ENCODE measurements at regions not wholly inside any gene's neighbourhood (a gene's known extent, or its start where the extent isn't known, plus 50 kb on each side); places are given as distances from the start of the nearest gene placed in this dataset.
"Not testable (repeated sequence)": the region's sequence is repeated elsewhere in the genome, so short reads cannot be mapped to it uniquely, and the experiment has no call there.

DNA sequence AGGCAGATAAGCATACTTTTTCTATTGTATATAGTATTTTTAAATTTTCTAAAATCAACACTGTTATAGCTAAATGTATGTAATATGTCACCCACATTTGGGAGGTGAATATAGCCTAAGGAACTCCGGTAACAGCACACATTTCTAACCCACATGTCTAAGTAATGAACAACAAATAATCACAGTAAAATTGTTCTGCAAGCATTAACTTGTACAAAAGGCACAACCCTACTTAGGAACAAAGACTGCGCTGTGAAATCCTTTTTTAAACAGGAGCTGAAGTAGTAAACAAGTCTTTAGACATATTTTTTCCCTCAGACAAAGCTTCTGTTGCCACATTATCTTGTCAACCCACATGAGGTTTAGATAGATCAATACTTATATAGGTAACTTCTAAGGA, 872.4 kb upstream of the SLC35B3 start:
- DNase-seq (ENCODE audit: low read depth), result no peak

DNA sequence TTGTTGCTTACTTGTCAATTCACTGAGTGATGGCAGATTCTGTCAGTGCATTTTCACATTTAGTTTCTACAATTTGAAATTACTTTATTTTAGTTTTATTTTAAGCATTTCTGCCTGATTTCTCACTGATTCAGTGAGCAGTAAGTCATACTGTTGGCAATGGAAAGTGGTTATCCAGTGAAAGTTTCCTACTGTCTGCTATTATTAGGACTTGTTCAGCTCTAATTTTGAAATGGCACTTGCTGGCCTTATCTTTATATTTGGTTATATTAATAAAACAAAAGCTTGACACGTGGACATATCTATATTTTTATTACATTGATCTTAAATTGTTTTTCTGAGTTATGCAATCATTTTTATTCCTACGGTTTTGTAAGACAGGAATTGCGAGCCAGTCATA, 871.8 kb upstream of the SLC35B3 start:
- no peak for DNase-seq (ENCODE audit: low read depth)

DNA sequence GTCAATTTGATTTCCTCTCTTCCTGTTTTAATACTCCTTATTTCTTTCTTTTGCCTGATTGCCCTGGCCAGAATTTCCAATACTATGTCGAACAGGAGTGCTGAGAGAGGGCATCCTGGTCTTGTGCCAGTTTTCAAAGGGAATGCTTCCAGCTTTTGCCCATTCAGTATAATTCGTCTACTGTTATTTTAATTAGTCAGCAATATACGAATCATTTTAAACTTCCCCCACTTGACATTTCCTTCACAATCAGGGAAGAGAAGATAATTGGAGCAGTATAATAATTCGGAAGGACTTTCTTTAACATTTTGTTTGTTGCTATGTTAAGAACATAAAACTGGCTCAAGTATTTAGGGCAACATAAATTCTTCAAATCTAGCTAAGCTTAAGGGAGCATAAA, 860.3 kb upstream of the SLC35B3 start:
- DNase-seq (ENCODE audit: low read depth), result no peak

DNA sequence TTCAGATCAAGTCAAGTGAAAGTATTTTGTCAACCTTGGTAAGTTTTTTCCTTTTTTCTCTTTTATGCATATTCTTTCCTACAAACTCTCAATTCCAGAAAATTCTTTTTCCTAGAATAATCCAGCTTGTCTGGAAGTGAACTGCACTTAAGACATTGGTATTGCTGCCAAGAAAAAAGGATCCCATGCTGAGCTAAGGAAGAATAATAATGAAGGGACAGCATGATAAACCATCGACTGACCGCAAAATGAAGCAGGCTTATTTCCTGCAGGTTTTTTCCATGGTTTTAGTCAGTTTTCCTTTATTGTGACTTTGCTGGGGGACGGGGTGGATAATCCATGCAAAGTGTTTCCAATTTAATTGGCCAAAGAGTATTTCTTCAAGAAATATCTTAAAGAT, 857.6 kb upstream of the SLC35B3 start:
- no peak for DNase-seq (ENCODE audit: low read depth)

DNA sequence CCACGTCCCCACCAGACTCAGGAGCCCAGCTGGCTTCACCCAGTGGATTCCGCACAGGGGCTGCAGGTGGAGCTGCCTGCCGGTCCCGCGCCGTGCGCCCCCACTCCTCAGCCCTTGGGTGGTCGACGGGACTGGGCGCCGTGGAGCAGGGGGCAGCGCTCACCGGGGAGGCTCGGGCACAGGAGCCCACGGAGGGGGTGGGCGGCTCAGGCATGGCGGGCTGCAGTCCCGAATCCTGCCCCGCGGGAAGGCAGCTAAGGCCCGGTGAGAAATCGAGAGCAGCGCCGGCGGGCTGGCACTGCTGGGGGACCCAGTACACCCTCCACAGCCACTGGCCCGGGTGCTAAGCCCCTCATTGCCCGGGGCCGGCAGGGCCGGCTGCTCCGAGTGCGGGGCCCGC, 855.0 kb upstream of the SLC35B3 start:
- DNase-seq (ENCODE audit: low read depth), result not testable (repeated sequence)

DNA sequence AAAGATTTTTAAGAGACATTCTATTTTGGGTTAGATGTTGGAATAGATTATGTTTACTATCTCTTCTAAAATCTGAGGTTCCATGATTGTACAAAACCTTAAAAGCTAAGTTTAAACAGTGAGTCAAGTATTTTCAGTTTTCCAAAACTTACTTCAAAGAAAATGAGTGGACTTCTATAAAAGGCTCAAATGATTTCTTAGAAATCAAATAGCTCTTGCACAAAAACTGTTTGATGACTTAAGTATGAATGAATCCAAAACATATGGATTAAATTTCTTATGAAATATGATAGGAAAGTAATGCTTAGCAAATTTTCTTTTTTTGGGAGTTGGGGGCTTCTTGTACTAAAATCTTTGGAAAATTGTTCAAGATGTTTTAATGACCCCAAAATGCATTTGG, 837.3 kb upstream of the SLC35B3 start:
- no peak for DNase-seq (ENCODE audit: low read depth)

DNA sequence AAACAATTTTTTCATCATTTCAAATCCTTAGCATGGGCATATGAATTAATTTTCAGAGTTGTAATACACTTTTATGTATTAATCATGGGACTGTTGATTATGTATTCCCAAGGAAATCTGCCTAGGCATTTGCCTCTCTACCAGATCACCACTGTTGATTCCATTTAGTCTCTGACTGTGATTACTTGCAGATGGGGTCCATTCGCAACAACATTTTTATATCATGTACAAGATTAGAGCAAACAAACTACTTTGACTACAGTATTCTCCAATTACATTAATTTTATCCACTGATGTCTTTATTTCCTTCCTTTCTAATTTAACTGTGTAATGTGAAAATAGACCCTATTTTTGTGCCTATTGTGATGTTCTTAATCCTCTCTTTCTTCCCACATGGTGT, 831.4 kb upstream of the SLC35B3 start:
- no peak for DNase-seq (ENCODE audit: low read depth)

DNA sequence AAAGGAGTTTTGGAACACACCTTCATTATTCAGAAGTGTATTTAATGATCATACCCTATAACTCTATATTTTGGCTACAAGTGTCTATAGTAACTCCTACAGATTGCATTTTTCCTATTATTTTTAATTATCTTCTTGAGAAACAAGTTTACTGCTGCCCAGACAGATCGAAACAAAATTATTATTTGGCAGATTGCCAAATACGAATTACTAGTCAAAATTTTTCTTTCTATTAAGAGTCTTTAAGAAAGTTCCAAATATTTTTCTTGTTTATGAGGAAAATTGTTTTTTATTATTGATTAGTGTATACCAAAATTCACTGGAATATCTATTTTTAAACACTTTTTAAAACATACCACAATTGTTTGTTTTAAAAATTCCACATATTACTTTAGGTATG, 821.9 kb upstream of the SLC35B3 start:
- no peak for DNase-seq (ENCODE audit: low read depth)

DNA sequence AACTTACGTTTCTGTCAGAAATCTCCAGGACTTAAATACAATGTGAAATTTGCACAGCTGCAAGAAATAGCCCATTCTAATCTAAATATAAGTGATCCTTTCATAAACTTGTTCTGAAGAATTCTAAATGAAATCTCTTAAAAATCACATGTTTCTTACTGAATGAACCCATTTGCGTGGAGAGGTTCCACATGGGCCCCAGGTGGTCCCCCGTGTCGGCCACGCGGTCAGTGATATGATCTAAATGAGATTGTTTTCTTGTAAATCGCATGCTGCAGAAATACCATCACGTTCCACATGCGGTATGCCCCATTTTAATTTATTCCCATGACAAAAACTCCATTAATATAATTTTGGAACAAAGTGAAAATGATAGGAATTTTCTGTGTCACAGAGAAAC, 818.9 kb upstream of the SLC35B3 start:
- DNase-seq (ENCODE audit: low read depth), result no peak

DNA sequence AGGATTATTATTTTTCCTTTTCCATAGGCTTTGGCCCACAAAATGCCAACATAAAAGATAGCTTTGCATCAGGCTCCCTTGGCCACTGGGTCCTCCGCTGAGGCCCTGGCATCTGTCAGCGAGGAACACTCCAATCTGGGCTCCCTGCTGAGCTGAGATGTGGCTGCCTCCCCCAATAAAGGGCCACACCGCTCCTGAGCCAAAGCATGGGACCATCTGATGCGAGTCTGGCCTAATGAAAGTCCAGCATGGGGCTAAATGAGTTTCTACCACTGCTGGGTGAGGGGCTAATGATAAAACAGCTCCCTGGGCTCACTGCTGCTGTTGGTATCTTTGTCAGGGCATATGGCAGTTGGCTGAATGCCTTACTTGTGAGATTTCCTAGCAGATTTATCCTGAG, 817.5 kb upstream of the SLC35B3 start:
- DNase-seq (ENCODE audit: low read depth), result no peak

DNA sequence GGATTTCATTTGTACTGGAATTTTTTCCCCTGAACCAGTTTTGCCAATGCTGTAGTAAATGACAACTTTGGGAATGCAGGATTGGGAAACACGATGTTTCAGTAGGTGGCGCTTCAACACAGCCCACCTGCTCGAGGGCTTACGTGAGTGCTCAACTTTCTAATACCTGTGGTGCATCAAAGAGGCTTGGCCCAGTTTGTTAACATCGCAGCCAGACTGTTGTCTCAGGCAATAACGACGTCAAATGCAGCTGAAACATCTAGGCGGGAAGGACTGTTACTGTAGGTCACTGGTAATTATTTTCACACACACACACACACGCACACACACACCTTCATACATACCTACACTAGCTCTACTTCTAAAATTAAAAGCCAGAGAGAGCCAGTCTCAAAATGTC, 815.5 kb upstream of the SLC35B3 start:
- DNase-seq (ENCODE audit: low read depth), result no peak

DNA sequence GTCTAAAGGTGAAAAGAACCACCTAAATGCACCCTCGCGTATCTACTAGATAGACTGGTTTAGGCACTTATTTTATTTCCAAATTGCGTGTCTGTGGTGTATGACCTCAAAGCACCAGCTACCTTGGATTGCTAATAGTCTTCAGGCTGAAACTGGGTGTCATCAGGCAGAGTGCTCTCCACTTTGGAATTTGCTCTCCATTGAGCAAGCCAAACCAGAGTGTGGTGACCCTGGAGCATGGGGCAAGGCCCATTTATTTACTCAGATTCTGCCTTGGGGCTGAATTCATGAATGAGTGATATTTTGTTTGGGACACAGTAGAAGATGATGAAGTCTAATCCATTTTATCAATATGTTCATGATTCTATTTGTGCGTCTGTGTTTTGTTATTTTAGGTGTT, 812.8 kb upstream of the SLC35B3 start:
- DNase-seq (ENCODE audit: low read depth), result no peak

DNA sequence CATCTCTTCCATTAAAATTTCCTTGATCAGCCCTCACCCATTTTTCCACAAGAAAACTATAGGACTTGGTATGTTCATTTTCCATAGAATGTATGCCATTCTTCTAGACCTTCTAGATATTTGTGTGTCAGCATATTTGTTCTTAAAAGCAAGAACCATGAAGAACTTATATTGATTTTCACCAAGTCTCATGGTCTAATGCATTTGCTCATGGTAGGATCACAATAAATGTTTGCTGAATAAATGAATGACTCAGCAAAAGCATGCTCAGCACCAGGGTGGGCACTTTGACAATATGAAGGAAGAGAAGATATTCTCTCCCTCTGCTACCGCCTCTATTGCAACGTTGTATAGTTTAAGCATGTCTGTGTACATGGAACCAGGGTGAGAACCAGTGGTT, 805.5 kb upstream of the SLC35B3 start:
- no peak for DNase-seq (ENCODE audit: low read depth)

DNA sequence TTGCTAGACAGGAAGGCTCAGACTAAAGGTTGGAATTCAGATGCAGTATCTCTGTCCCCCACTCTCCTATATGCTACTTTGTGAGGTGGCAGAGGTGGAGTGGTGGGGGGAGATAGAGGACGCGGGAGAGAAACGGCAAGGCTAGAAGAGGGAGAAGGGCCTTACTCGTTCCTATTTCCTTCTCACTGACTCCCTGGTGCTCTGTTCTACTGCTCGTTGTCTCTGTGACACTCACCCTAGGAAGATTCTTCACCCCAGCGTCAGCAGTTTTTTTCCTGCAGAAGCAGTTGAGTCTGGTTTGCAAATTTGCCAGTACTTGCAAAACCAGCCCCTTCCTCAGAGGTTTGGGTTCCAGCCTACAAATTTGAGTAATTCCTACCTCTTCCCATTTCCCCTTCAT, 801.1 kb upstream of the SLC35B3 start:
- no peak for DNase-seq (ENCODE audit: low read depth)

DNA sequence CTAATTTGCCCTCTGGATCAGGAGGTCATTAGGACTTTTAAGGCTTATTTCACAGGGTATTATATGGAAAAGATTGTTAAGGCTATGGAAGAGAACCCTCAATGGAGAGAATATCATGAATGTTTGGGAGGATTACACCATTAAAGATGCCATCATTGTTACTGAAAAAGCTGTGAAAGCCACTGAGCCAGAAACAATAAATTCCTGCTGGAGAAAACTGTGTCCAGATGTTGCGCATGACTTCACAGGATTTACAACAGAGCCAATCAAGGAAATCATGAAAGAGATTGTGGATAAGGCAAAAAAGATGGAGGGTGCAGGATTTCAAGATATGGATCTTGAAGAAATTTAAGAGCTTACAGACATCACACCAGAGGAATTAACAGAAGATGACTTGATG, 798.3 kb upstream of the SLC35B3 start:
- DNase-seq (ENCODE audit: low read depth), result no peak

DNA sequence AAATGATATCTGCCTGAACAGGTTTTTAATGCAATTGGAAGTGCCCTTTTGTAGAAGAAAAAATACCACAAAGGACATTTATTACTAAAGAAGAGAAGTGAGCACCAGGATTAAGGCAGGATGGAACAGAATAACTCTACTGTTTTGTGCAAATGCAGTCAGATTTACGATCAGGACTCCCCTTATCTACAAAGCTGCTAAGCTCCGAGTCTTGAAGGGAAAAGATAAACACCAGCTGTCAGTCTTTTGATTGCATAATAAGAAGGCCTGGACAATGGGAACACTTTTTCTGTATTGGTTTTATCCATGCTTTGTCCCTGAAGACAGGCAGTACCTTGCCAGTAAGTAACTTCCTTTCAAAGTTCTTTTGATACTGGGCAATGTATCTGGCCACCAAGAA, 797.9 kb upstream of the SLC35B3 start:
- no peak for DNase-seq (ENCODE audit: low read depth)

DNA sequence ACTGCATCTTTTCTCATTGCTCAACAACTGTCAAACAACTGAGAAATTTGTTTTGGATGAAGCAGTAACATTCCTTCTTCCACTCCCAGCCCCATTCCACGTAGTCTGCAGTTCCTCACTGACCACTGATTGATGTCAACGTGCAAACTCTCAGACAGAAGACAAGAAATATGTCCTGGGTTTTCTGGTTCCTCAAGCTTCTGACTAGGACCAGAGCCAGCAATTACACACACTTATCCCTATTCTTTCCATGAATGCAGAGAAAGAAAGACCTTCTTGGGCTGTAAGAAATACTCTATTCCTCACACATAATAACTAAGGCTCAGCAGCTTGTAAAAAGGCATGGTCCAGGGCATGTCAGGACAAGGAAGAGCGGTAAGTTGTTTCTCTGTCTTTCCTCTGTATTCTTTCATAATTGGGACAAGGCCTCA, 790.1 kb upstream of the SLC35B3 start:
- no peak for DNase-seq (ENCODE audit: low read depth)

DNA sequence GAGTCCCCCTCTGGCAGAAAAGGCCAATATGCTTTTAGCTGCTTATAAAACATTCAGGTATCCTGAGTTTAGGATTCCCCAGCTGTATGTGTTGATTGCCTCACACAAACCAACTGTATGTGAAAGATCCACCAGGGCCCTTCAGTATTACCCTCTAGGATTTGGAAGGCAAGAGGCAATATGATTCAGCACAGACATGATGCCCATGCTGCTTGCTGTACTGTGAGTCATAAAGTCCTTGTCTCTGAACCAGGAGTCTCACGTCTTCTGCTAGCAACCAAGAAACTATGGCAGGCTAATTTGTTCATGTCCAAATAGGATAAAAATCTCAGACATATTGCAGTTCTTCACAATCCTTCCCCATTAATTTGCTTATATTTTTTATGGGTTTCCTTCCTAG, 789.2 kb upstream of the SLC35B3 start:
- DNase-seq (ENCODE audit: low read depth), result no peak

DNA sequence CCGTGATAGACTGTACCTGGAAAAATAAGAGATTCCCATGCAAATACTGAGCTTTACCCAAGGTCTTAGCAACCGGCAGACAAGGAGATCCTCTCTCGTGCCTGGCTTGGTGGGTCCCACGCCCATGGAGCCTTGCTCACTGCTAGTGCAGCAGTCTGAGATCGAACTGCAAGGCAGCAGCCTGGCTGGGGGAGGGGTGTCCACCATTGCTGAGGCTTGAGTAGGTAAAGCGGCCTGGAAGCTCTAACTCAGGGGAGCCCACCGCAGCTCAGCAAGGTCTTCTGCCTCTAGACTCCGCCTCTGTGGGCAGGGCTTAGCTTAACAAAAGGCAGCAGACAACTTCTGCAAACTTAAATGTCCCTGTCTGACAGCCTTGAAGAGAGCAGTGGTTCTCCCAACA, 778.4 kb upstream of the SLC35B3 start:
- not testable (repeated sequence) for DNase-seq (ENCODE audit: low read depth)

DNA sequence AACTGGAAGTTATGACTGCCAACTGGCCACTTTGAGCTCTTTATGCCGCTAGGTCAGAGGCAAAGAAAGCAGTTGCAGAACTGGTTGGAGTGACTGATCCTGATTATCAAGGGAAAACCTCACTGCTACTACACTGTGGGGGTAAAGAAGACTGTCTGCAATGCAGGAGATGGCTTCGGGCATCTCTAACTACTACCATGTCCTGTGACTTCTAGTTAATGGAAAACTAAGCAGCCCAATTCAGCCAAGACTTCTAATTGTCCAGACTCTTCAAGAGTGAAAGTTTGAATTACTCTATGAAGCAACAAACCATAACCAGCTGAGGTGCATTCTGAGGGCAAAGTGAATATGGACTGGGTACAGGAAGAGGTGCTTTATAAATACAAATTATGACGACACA, 773.6 kb upstream of the SLC35B3 start:
- DNase-seq (ENCODE audit: low read depth), result no peak

DNA sequence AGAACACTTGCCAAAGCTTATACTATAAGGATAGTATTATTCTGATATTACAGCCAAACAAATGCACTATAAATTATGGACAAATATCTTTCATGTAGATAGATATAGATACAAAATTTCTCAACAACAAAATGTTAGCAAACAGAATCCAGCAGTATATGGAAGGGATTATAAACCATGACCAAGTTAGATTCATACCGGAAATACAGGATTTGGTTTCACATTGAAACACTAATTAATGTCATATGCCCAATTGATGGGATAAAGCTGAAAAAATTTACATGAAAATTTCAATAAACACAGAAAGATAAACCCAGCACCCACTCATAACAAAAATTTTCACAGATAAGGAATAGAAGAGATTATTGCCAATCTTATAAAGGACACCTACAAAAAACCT, 770.3 kb upstream of the SLC35B3 start:
- no peak for DNase-seq (ENCODE audit: low read depth)

DNA sequence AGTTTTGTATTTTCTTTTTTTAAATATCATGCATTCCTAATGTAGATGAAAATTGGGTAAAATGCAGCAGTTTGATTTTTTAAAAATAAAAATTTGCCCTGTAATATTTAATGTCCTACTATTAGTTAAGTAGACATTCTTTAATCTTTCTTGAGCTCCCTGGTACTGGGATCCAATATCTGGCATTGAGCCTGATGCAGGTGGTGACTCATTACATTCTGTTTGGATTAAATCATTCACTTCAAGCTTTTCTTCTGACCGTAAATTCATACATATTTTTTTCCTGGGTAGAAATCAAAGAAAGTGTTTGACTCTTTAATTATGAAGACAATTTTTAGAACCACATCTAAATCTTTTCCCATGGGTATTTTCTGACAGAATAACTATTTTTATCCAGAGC, 768.8 kb upstream of the SLC35B3 start:
- no peak for DNase-seq (ENCODE audit: low read depth)

DNA sequence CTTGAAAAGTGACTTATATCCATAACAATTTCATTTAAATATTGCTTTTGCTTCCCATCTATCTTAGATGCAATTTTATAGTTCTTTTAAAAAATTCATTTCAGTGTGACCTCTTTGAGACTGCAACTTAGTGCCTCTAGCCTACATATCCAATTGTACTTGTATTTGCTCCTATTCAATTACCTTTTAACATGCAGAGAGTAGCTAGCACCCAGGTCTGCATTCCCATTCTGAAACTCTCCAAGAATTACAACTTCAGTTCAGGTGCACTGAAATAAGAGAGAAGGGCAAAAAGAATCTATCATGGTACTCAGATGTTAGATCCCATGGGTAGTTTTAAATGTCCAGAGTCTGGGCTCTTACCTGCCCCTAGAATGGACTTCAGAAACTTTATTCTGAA, 765.4 kb upstream of the SLC35B3 start:
- no peak for DNase-seq (ENCODE audit: low read depth)

DNA sequence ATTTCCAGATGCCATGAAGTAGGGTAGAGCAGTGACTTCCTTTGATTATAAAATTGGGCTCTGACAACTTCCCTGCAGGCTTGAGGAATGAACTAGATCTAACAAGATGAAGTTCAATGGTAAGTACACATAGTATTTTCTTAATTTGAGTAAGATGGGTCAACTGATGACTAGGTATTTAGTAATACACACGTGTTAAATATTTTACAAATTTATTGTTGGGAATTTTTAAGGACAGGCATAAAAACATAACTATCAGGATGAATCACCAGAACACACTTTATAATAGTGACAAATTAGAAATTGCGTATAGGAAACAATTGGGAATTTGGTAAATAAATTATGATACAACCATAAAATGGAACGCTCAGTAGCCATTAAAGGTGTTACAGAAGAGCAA, 762.4 kb upstream of the SLC35B3 start:
- no peak for DNase-seq (ENCODE audit: low read depth)

DNA sequence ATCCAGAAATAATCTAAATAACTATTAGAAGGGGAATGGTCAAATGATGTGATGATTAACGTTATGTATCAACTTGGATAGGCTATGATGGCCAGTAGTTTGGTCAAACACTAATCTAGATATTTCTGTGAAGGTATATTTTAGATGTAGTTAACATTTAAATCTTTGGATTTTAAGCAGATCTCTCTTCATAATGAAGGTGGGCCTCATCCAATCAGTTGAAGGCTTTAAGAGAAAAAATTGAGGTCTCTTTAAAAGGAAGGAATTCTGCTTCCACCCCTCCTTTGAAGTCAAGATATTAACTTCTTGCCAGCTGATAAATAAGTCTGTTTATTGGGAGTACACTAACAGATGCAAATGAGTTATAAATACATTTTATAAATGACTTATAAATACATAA, 760.0 kb upstream of the SLC35B3 start:
- DNase-seq (ENCODE audit: low read depth), result no peak

Measured in activated T-helper 9 cell treated with anti-CD3 and anti-CD28 coated beads, Interleukin-2, amount 50 U/mL, for 16 hours (primary cell).